HL-60 (cell line): ENCODE measurements at regions not wholly inside any gene's neighbourhood (a gene's known extent, or its start where the extent isn't known, plus 50 kb on each side); places are given as distances from the start of the nearest gene placed in this dataset.

Experiments used
- GABPA ChIP-seq: IDR thresholded peaks from 2 replicates; pipeline ENCODE4 v1.6.1; 2012; ENCODE audit warnings: low read depth
- POLR2AphosphoS5 ChIP-seq: IDR thresholded peaks from 2 replicates; pipeline ENCODE4 v1.6.1; 2012; ENCODE audit warnings: low read depth
- REST ChIP-seq: IDR thresholded peaks from 2 replicates; pipeline ENCODE4 v1.6.1; 2012; ENCODE audit warnings: low read depth; ENCODE audit not compliant: insufficient replicate concordance
- SPI1 ChIP-seq: IDR thresholded peaks from 2 replicates; pipeline ENCODE4 v1.6.1; 2012; ENCODE audit warnings: low read depth, mild to moderate bottlenecking, borderline replicate concordance
- TF ChIP-seq, protein P1 (sequence below): IDR thresholded peaks from one replicate; pipeline ENCODE4 v1.5.1; 2011; ENCODE audit warnings: low read length, control low read depth, inconsistent platforms; ENCODE audit not compliant: insufficient read depth

- no peak for TF ChIP-seq POLR2AphosphoS5
- TF ChIP-seq, protein P1, sequence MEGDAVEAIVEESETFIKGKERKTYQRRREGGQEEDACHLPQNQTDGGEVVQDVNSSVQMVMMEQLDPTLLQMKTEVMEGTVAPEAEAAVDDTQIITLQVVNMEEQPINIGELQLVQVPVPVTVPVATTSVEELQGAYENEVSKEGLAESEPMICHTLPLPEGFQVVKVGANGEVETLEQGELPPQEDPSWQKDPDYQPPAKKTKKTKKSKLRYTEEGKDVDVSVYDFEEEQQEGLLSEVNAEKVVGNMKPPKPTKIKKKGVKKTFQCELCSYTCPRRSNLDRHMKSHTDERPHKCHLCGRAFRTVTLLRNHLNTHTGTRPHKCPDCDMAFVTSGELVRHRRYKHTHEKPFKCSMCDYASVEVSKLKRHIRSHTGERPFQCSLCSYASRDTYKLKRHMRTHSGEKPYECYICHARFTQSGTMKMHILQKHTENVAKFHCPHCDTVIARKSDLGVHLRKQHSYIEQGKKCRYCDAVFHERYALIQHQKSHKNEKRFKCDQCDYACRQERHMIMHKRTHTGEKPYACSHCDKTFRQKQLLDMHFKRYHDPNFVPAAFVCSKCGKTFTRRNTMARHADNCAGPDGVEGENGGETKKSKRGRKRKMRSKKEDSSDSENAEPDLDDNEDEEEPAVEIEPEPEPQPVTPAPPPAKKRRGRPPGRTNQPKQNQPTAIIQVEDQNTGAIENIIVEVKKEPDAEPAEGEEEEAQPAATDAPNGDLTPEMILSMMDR, result no peak
- TF ChIP-seq REST, result no peak
- TF ChIP-seq GABPA, result no peak
- TF ChIP-seq SPI1, result no peak
Observed at GRCh38 chr16:49052846-49053245, 228.8 kb downstream of the CBLN1 start.
